ENCODE measurements at regions not wholly inside any gene's neighbourhood (a gene's known extent, or its start where the extent isn't known, plus 50 kb on each side); places are given as distances from the start of the nearest gene placed in this dataset.

- DNase-seq = no peak
These were observed 706.2 kb upstream of the CBLB start for GRCh38 chr3:106575029-106575428.

- no peak for DNase-seq
These were observed 708.4 kb upstream of the CBLB start for GRCh38 chr3:106577241-106577640.

GRCh38 chr3:106578911-106579310, 710.1 kb upstream of the CBLB start:
- no peak for DNase-seq

- no peak for DNase-seq
These were observed 713.3 kb upstream of the CBLB start for GRCh38 chr3:106582151-106582550.

GRCh38 chr3:106587551-106587950, 718.7 kb upstream of the CBLB start:
- no peak for DNase-seq

GRCh38 chr3:106588739-106589138, 719.9 kb upstream of the CBLB start:
- DNase-seq = no peak

GRCh38 chr3:106589311-106589942, 720.6 kb upstream of the CBLB start:
- DNase-seq = no peak

- no peak for DNase-seq
These were observed 721.4 kb upstream of the CBLB start for GRCh38 chr3:106590216-106590615.

- no peak for DNase-seq
These were observed 724.6 kb upstream of the CBLB start for GRCh38 chr3:106593381-106593780.

GRCh38 chr3:106609666-106610301, 741.0 kb upstream of the CBLB start:
- peak; percentile 83 for DNase-seq

- DNase-seq = no peak
These were observed 741.6 kb upstream of the CBLB start for GRCh38 chr3:106610362-106610959.

- no peak for DNase-seq
These were observed 742.3 kb upstream of the CBLB start for GRCh38 chr3:106611116-106611515.

GRCh38 chr3:106611841-106612240, 743.0 kb upstream of the CBLB start:
- DNase-seq = no peak

- DNase-seq = no peak
These were observed 747.7 kb upstream of the CBLB start for GRCh38 chr3:106616556-106616955.

GRCh38 chr3:106617276-106617675, 748.5 kb upstream of the CBLB start:
- no peak for DNase-seq

- no peak for DNase-seq
These were observed 751.8 kb upstream of the CBLB start for GRCh38 chr3:106620646-106621045.

- DNase-seq = no peak
These were observed 753.1 kb upstream of the CCDC54 start for GRCh38 chr3:106624154-106624553.

- no peak for DNase-seq
These were observed 748.8 kb upstream of the CCDC54 start for GRCh38 chr3:106628407-106628806.

- no peak for DNase-seq
These were observed 747.9 kb upstream of the CCDC54 start for GRCh38 chr3:106629215-106629832.

GRCh38 chr3:106631373-106632108, 745.7 kb upstream of the CCDC54 start:
- DNase-seq = no peak

GRCh38 chr3:106635271-106635670, 742.0 kb upstream of the CCDC54 start:
- no peak for DNase-seq

- no peak for DNase-seq
These were observed 741.4 kb upstream of the CCDC54 start for GRCh38 chr3:106635826-106636225.

GRCh38 chr3:106640353-106640752, 736.9 kb upstream of the CCDC54 start:
- no peak for DNase-seq

Data from NCI-H146 (cell line).